HEK293T (cell line): ENCODE measurements at regions not wholly inside any gene's neighbourhood (a gene's known extent, or its start where the extent isn't known, plus 50 kb on each side); places are given as distances from the start of the nearest gene placed in this dataset.

Experiments used
- CTCF ChIA-PET: fragments of 350-600 bp; formaldehyde crosslinking; extraction: SDS; loops from one replicate; lab custom pipeline; 2021; ENCODE audit warnings: antibody characterized with exemption, inconsistent platforms; lab: Yijun Ruan, JAX
- POLR2A ChIA-PET: fragments of 350-600 bp; formaldehyde crosslinking; extraction: SDS; loops from one replicate; lab custom pipeline; 2020; ENCODE audit warnings: antibody characterized with exemption, inconsistent platforms; lab: Yijun Ruan, JAX
- DNase-seq: peaks from one replicate; pipeline ENCODE4 v3.0.0; 2012; ENCODE audit warnings: mixed read lengths; ENCODE audit errors: extremely low spot score
- ARNT ChIP-seq: fragments of 450-650 bp; IDR thresholded peaks from 2 replicates; pipeline ENCODE4 v1.6.1; 2017; ENCODE audit warnings: mild to moderate bottlenecking
- BHLHE40 ChIP-seq: fragments of 450-650 bp; IDR thresholded peaks from 2 replicates; pipeline ENCODE4 v1.6.1; 2016; ENCODE audit warnings: mild to moderate bottlenecking, moderate library complexity, borderline replicate concordance
- CTBP1 ChIP-seq: fragments of 450-650 bp; IDR thresholded peaks from 2 replicates; pipeline ENCODE4 v1.6.1; 2016; ENCODE audit warnings: borderline replicate concordance
- ELF4 ChIP-seq: fragments of 450-650 bp; IDR thresholded peaks from 2 replicates; pipeline ENCODE4 v1.6.1; 2017; ENCODE audit warnings: antibody characterized with exemption
- FOXA1 ChIP-seq: fragments of 450-650 bp; IDR thresholded peaks from 2 replicates; pipeline ENCODE4 v1.6.1; 2016; ENCODE audit warnings: mild to moderate bottlenecking
- FOXK2 ChIP-seq: fragments of 450-650 bp; IDR thresholded peaks from 2 replicates; pipeline ENCODE4 v1.6.1; 2016; ENCODE audit warnings: mild to moderate bottlenecking
- FOXM1 ChIP-seq: fragments of 450-650 bp; IDR thresholded peaks from 2 replicates; pipeline ENCODE4 v1.6.1; 2017; ENCODE audit warnings: mild to moderate bottlenecking, borderline replicate concordance
- HDGF ChIP-seq: fragments of 450-650 bp; IDR thresholded peaks from 2 replicates; pipeline ENCODE4 v1.6.1; 2017; ENCODE audit warnings: antibody characterized with exemption, borderline replicate concordance
- L3MBTL2 ChIP-seq: fragments of 450-650 bp; conservative IDR thresholded peaks from 2 replicates; pipeline ENCODE4 v1.6.1; 2016; ENCODE audit warnings: mild to moderate bottlenecking
- LEF1 ChIP-seq: fragments of 450-650 bp; IDR thresholded peaks from 2 replicates; pipeline ENCODE4 v1.6.1; 2017; ENCODE audit warnings: mild to moderate bottlenecking, borderline replicate concordance
- NFRKB ChIP-seq: fragments of 450-650 bp; IDR thresholded peaks from 2 replicates; pipeline ENCODE4 v1.6.1; 2016; ENCODE audit warnings: mild to moderate bottlenecking, moderate library complexity
- PKNOX1 ChIP-seq: fragments of 450-650 bp; IDR thresholded peaks from 2 replicates; pipeline ENCODE4 v1.6.1; 2016
- SP1 ChIP-seq: fragments of 450-650 bp; IDR thresholded peaks from 2 replicates; pipeline ENCODE4 v1.6.1; 2017
- SUZ12 ChIP-seq: fragments of 450-650 bp; IDR thresholded peaks from 2 replicates; pipeline ENCODE4 v1.6.1; 2016; ENCODE audit warnings: mild to moderate bottlenecking
- TARDBP ChIP-seq: fragments of 450-650 bp; IDR thresholded peaks from 2 replicates; pipeline ENCODE4 v1.6.1; 2016
- ZNF384 ChIP-seq: fragments of 450-650 bp; IDR thresholded peaks from 2 replicates; pipeline ENCODE4 v1.6.1; 2016

- CTCF ChIA-PET, result no interaction called here
Observed at GRCh38 chr12:127678945-127679344, 588.0 kb upstream of the TMEM132C start.

GRCh38 chr12:127680516-127680915 lies 586.5 kb upstream of the TMEM132C start:
- DNase-seq, result no peak
- POLR2A ChIA-PET, result no interaction called here
- TF ChIP-seq NFRKB, result no peak

More at GRCh38 chr12:127678945-127679344, 588.0 kb upstream of the TMEM132C start:
- DNase-seq, result no peak
- POLR2A ChIA-PET, result no interaction called here
- no peak for TF ChIP-seq BHLHE40
- TF ChIP-seq FOXM1, result no peak
- no peak for TF ChIP-seq ZNF384
- TF ChIP-seq FOXK2, result no peak
- TF ChIP-seq LEF1, result no peak
- TF ChIP-seq L3MBTL2, result no peak

DNA sequence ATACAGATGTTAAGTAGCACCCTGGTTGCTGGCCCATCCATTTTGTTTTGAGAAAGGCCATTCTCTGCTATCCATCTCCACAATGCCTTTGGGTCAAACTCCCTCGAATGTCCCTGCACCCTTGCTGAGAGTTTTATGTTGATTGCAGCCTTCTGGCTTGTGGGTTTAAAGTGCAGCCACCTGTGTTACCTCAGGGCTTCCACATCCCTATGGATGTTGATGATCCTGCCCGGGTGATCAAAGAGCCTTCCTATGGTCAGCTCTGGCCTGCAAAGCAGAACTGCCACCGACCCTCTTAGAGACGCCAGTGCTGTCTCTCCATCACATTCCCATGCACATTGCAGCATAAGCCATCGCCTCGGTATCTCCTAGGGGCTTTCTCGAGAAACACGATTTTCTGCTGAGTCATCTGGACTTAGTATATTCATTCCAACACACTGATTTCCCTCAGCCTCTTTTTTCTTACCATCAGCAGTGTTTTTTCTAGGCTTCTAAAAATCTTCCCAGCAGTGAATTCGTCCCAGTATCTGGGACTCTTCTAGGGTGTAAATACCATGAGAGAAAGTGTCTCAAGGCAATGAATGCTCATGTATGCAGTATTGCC lies 585.7 kb upstream of the TMEM132C start:
- DNase-seq, result no peak
- ChIA-PET CTCF (no interaction called here), POLR2A (no interaction called here)
- no peak for TF ChIP-seq HDGF
- no peak for TF ChIP-seq TARDBP
- TF ChIP-seq NFRKB, result no peak
- TF ChIP-seq PKNOX1, result no peak
- TF ChIP-seq SUZ12, result no peak
- no peak for TF ChIP-seq ELF4
- no peak for TF ChIP-seq FOXA1
- TF ChIP-seq BHLHE40, result no peak
- no peak for TF ChIP-seq ARNT
- TF ChIP-seq L3MBTL2, result no peak
- TF ChIP-seq FOXK2, result no peak
- no peak for TF ChIP-seq CTBP1
- TF ChIP-seq LEF1, result no peak
- TF ChIP-seq FOXM1, result no peak
- no peak for TF ChIP-seq SP1

More at GRCh38 chr12:127680516-127680915, 586.5 kb upstream of the TMEM132C start:
- CTCF ChIA-PET, result no interaction called here

DNA sequence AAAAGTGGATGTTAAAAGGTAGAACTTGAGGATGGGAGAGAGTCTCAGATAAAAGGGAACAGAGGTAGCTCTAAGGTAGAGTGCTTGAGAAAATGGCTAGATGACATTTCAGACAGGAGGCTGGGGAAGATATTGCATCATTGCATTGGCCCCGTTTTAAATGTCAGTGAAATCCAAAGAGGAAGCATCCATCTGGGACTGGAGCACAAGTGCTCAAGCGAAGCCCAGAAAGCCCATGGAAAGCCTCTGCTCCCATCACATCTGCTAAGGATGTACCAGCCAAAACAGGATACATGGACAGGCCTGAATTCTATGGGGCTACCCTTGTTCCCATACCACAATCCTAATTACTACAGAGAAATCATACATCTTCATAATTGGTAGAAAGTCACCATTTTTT lies 581.5 kb upstream of the TMEM132C start:
- POLR2A ChIA-PET, result no interaction called here

DNA sequence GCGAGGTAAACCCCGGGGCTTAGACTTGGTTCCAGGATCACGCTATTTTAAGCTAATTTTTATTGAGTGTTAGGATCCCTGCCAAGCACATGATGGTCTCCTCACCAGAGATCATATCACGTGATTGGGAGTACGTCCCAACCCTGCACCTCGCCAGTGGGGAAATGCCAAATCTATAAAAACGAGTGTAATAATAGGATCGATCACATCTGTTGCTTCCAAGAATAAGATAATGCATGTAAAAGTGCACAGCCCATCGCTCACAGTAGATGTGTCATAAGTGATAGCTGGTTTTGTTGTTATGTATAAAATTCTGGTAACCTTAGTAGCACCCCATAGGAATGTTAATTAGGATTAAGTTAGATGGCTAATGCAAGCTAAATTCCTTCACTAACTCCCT lies 581.0 kb upstream of the TMEM132C start:
- no peak for DNase-seq
- ChIA-PET CTCF (no interaction called here), POLR2A (no interaction called here)
- TF ChIP-seq ELF4, result no peak
- TF ChIP-seq SUZ12, result no peak
- no peak for TF ChIP-seq LEF1
- no peak for TF ChIP-seq NFRKB
- TF ChIP-seq ZNF384, result no peak
- TF ChIP-seq BHLHE40, result no peak
- TF ChIP-seq FOXM1, result no peak
- TF ChIP-seq L3MBTL2, result no peak
- no peak for TF ChIP-seq CTBP1
- no peak for TF ChIP-seq SP1

More for the DNA sequence above, 581.5 kb upstream of the TMEM132C start:
- DNase-seq, result no peak
- CTCF ChIA-PET, result no interaction called here
- TF ChIP-seq BHLHE40 (no peak), ELF4 (no peak), ARNT (no peak), CTBP1 (no peak), ZNF384 (no peak), L3MBTL2 (no peak), NFRKB (no peak), SP1 (no peak), LEF1 (no peak)

DNA sequence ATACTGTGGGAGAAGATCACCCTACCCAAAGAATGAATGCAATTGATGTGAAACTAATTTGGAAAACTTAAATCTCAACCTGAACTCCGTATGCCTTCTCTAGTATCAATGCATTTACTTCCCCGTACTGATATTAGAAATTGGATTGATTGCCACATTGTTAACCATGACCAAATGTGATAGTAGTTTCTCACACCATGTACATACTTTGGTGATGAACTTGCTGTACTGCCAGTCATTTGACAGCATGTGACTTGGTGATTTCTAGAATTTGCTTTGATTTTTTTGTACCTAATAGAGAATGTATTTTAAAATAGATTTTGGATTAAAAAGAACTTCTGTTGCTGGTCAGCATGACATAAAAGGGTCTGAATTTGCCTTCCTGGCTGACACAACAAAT lies 579.8 kb upstream of the TMEM132C start:
- ChIA-PET POLR2A (no interaction called here), CTCF (no interaction called here)
- no peak for DNase-seq
- TF ChIP-seq L3MBTL2 (no peak), BHLHE40 (no peak), FOXK2 (no peak), ELF4 (no peak), SUZ12 (no peak), HDGF (no peak), NFRKB (no peak), PKNOX1 (no peak), FOXA1 (no peak), LEF1 (no peak), CTBP1 (no peak), TARDBP (no peak), FOXM1 (no peak), ARNT (no peak)

- DNase-seq, result no peak
- no peak for TF ChIP-seq FOXA1
- TF ChIP-seq FOXM1, result no peak
- TF ChIP-seq FOXK2, result no peak
- TF ChIP-seq ELF4, result no peak
- TF ChIP-seq ZNF384, result no peak
- no peak for TF ChIP-seq TARDBP
- TF ChIP-seq ARNT, result no peak
- no peak for TF ChIP-seq L3MBTL2
- no peak for TF ChIP-seq HDGF
- no peak for TF ChIP-seq LEF1
- no peak for TF ChIP-seq NFRKB
- TF ChIP-seq BHLHE40, result no peak
- no peak for TF ChIP-seq SUZ12
- ChIA-PET POLR2A (no interaction called here), CTCF (no interaction called here)
Observed at GRCh38 chr12:127688906-127689428, 578.0 kb upstream of the TMEM132C start.
